Thyroid gland (tissue), 4 donors: ENCODE measurements at regions not wholly inside any gene's neighbourhood (a gene's known extent, or its start where the extent isn't known, plus 50 kb on each side); places are given as distances from the start of the nearest gene placed in this dataset.
A peak's percentile ranks its signal among the peaks of the same experiment; 100 is the strongest.

Experiments used
- DNase-seq, 2 donors: peaks; one replicate each; pipeline ENCODE4 v3.0.0-alpha.2; 2019
- H3K27ac ChIP-seq, 3 donors: fragments of 200-600 bp; sonication (generic); 1 replicate in 2 of 3; 2 replicates in 1 of 3; pipeline ENCODE4 v1.5.1; 2016 to 2019; ENCODE audit warnings: mild to moderate bottlenecking in 1 of 3, moderate library complexity in 1 of 3
- H3K27me3 ChIP-seq: fragments of 200-600 bp; sonication (generic); one replicate; pipeline ENCODE4 v1.5.1; 2019
- H3K36me3 ChIP-seq, 2 donors: fragments of 200-600 bp; sonication (generic); one replicate each; pipeline ENCODE4 v1.5.1; 2016 to 2019
- H3K4me1 ChIP-seq, 2 donors: fragments of 200-600 bp; sonication (generic); one replicate each; pipeline ENCODE4 v1.5.1; 2017 to 2019
- H3K4me3 ChIP-seq, 3 donors: fragments of 200-600 bp; sonication (generic); replicated peaks in 1 of 3; 1 replicate in 2 of 3; 2 replicates in 1 of 3; pipeline ENCODE4 v1.5.1; 2016; ENCODE audit warnings: mild to moderate bottlenecking in 1 of 3
- H3K9me3 ChIP-seq: fragments of 200-600 bp; sonication (generic); one replicate; pipeline ENCODE4 v1.5.1; 2017
- POLR2A ChIP-seq, 2 donors: fragments of 450-650 bp; IDR thresholded peaks; one replicate each; pipeline ENCODE4 v1.6.1; 2017; ENCODE audit warnings: antibody characterized with exemption in 2 of 2, mild to moderate bottlenecking in 2 of 2, moderate library complexity in 1 of 2
- WGBS, 2 donors: methylation state at CpG; one replicate each; pipeline ENCODE4 v1.1.5; 2017; 5-methylcytosine and 5-hydroxymethylcytosine counted together
- intact Hi-C: fragments of 100-400 bp; cut with DNase I; formaldehyde crosslinking; loops from one replicate; pipeline ENCODE4 v1.15.1; 2023
- TF ChIP-seq, protein P1 (sequence below), 6 experiments: fragments of 200-600 bp in 3 of 6; fragments of 450-650 bp in 3 of 6; sonication (generic) in 3 of 6; IDR thresholded peaks; one replicate each; pipeline ENCODE4 v1.5.1; 2016 to 2019; ENCODE audit warnings: antibody characterized with exemption in 6 of 6, mild to moderate bottlenecking in 2 of 6, inconsistent platforms in 1 of 6, moderate library complexity in 1 of 6

DNA sequence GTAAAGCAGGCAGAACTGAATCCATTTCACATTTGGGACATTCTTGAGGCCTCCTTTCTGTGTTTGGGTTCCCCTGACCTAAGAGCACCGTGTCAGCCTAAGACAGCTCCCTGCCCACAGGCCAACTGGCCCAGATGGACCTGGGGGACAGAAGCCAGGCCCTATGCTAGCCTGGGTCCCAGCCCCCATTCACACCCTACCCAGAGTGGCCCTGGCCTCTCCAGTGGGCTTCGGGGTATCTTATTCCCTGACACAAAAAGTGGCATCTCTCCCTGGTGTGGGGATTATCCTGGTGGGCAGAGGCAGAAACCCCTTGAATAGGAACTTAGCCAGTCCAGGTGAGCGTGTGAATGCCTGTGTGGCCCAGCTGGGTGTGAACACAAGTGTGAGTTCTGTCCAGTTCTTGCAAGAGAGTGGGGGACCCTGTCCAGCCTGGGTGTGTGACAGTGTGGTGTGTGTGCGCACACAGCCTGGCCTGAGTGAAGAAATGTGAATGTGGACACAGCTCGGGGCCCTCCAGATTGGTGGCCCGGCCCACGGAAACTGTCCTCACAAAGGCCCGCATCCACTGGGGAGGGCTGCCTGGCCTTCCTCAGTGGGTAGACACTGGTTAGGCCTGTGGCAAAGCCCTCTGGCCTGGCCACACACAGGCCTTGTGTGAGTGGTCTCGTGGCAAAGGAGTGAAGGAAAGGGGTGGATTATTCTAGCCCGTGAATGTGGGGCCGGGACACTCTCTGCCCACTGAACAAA, 63.0 kb upstream of the HAAO start:
- TF ChIP-seq, protein P1, sequence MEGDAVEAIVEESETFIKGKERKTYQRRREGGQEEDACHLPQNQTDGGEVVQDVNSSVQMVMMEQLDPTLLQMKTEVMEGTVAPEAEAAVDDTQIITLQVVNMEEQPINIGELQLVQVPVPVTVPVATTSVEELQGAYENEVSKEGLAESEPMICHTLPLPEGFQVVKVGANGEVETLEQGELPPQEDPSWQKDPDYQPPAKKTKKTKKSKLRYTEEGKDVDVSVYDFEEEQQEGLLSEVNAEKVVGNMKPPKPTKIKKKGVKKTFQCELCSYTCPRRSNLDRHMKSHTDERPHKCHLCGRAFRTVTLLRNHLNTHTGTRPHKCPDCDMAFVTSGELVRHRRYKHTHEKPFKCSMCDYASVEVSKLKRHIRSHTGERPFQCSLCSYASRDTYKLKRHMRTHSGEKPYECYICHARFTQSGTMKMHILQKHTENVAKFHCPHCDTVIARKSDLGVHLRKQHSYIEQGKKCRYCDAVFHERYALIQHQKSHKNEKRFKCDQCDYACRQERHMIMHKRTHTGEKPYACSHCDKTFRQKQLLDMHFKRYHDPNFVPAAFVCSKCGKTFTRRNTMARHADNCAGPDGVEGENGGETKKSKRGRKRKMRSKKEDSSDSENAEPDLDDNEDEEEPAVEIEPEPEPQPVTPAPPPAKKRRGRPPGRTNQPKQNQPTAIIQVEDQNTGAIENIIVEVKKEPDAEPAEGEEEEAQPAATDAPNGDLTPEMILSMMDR (IDR thresholded peaks at IDR 0.05) = no peak
- TF ChIP-seq POLR2A (IDR thresholded peaks at IDR 0.05) = no peak
- Histone ChIP-seq H3K4me3 (no peak overlapping the region), H3K36me3 (no peaks in the 10 kb centered on the region), H3K9me3 (no peaks in the 10 kb centered on the region), H3K27ac (no peak overlapping the region), H3K4me1 (peaks cover 0 to 12% of the 10 kb centered on the region in 2 donors), H3K27me3 (no peaks in the 10 kb centered on the region)
- intact Hi-C loops = no loop called here
- no peak for DNase-seq
- WGBS, 2 donors = 79 to 83% methylated on average over 11 of the region's 11 CpGs

DNA sequence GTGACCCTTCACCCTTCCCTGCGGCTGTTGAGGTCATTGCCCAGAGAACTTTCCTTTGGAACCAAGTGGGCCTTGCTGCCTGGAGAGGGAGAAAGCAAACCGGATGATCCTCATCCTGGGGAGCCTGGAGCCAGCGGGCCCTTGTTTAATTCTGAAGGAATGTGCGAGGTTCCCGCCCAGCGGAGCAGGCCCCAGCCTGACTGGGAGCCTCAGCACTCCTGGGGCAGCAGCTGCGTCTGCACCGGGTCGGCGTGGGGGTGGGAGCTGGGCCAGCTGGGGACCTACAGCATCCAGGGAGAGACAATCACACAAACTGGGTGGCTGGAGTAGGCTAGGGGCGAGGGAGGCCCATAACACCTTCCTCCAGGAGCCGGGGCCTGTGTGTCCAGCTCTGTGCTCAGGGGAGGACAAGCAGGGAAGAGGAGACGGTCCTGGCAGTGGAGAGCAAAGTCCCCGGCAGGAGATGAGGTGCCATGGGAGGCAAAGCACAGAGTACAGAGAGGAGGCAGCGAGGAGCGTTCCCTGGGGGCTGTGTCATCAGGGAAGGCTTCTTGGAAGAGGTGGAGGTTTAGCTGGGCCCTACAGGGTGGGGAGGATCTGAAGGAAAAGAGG, 61.9 kb upstream of the HAAO start:
- Histone ChIP-seq H3K36me3 (no peaks in the 10 kb centered on the region), H3K4me3 (no peak overlapping the region), H3K27me3 (no peaks in the 10 kb centered on the region), H3K4me1 (peaks cover 0 to 12% of the 10 kb centered on the region in 2 donors), H3K9me3 (no peaks in the 10 kb centered on the region), H3K27ac (peak overlapping the region in 2 of 3 donors; percentile 17 to 33)
- TF ChIP-seq, protein P1 (IDR thresholded peaks at IDR 0.05) = no peak
- no peak for TF ChIP-seq POLR2A (IDR thresholded peaks at IDR 0.05)
- intact Hi-C loops = no loop called here
- DNase-seq = peak; percentile 36
- 75 to 81% methylated on average over 9 of the region's 16 CpGs for WGBS, 2 donors

DNA sequence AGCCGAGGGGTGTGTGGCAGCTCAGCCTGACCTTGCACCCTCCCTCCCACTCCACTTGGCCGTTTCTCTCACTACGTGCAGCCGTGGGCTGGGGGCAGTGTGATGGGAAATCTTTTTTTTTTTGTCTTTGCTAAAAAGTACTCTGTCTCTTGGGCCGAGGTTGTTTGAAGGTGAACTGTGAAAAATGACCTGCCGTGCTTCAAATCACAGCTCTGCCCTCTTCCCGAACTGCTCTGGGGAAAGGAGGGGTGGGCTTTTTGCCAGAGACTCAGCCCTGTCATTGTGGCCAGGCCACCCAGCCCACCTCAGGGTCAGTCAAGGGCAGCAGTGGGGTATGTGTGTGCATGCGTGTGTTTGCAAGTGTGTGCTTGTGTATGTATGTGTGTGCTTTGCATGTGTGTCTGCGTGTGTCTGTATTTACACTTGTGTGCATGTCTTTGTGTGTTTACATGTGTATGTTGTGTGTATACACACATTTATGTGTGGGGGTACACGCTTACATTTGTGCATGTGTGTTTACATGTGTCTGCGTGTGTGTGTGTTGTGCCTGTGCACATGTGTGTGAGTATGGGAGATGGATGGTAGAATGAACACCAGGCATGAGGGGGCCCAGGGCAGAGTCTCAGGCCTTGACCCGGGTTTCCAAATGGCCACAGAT, 61.3 kb upstream of the HAAO start:
- H3K27me3 ChIP-seq = no peaks in the 10 kb centered on the region
- TF ChIP-seq POLR2A (IDR thresholded peaks at IDR 0.05) = no peak
- TF ChIP-seq, protein P1 (IDR thresholded peaks at IDR 0.05) = no peak
- H3K4me3 ChIP-seq = no peak overlapping the region
- no peak for DNase-seq
- peaks cover 0 to 12% of the 10 kb centered on the region in 2 donors for H3K4me1 ChIP-seq
- 59% methylated on average over 12 of the region's 12 CpGs for WGBS, 2 donors
- no peaks in the 10 kb centered on the region for H3K9me3 ChIP-seq
- no peak overlapping the region for H3K27ac ChIP-seq
- intact Hi-C loops = no loop called here
- H3K36me3 ChIP-seq = no peaks in the 10 kb centered on the region

DNA sequence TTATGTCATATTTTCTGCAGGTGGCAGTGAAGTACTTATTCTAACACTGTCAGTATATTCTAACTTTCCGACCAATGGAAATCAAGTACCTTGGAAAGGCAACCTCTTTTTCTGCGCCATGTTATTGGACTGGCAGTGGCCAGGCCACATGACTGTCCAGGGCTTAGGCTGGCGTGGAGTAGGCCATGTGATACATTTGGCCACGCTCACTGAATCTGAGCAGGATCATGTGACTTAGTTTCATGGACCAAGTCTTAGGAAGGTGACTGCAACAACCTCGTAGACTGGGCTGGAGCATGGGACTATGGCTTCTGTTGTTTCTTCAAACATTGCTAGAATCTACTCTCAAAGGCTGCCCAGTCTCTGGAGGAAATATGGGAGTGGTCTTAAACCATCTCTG, 60.4 kb upstream of the HAAO start:
- DNase-seq = no peak
- no peak for TF ChIP-seq POLR2A (IDR thresholded peaks at IDR 0.05)
- TF ChIP-seq, protein P1 (IDR thresholded peaks at IDR 0.05) = no peak
- 95 to 96% methylated on average over 4 to 5 of the region's 5 CpGs for WGBS, 2 donors
- intact Hi-C loops = no loop called here
- Histone ChIP-seq H3K36me3 (no peaks in the 10 kb centered on the region), H3K9me3 (no peaks in the 10 kb centered on the region), H3K27me3 (no peaks in the 10 kb centered on the region), H3K4me1 (peaks cover 0 to 12% of the 10 kb centered on the region in 2 donors), H3K4me3 (no peak overlapping the region), H3K27ac (no peak overlapping the region)
